AG09309 (cell line): ENCODE measurements at regions not wholly inside any gene's neighbourhood (a gene's known extent, or its start where the extent isn't known, plus 50 kb on each side); places are given as distances from the start of the nearest gene placed in this dataset.
"Not testable (repeated sequence)": the region's sequence is repeated elsewhere in the genome, so short reads cannot be mapped to it uniquely, and the experiment has no call there.

ENCODE experiments used
- DNase-seq: peaks from one replicate; pipeline ENCODE4 v3.0.0-alpha.2; 2010; ENCODE audit warnings: low read depth
- H3K4me3 ChIP-seq: 2 replicates; pipeline ENCODE4 v1.5.1; 2011; ENCODE audit warnings: mild to moderate bottlenecking, low read depth, low read length, moderate library complexity; ENCODE audit not compliant: control insufficient read depth
- CTCF ChIP-seq: IDR thresholded peaks from 2 replicates; pipeline ENCODE4 v1.5.1; 2011; ENCODE audit warnings: mild to moderate bottlenecking, low read depth, low read length, inconsistent platforms; ENCODE audit not compliant: insufficient read depth, control insufficient read depth; ENCODE audit errors: missing control alignments

DNA sequence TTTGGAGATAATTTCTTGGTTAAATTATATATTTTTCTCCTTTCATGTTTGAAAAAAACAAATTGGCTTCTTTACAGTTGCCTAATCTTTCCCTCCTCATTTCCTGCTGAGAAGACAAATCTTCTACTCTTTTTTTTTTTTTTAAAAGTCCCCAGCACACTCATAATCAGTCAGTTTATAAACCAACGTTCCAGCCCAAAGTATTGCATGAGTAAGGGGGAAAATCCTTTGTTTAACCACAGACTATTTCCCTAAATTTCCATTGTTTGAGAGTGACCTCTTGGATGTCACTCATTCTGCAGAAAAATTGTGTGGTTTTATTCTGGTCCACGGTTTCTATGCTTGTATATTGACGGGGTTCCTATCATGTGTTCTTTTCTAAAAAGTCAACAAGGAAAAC is 55.1 kb upstream of the TLR4 start:
- TF ChIP-seq CTCF: no peak
- DNase-seq: no peak
- H3K4me3 ChIP-seq: no peak overlapping the region

DNA sequence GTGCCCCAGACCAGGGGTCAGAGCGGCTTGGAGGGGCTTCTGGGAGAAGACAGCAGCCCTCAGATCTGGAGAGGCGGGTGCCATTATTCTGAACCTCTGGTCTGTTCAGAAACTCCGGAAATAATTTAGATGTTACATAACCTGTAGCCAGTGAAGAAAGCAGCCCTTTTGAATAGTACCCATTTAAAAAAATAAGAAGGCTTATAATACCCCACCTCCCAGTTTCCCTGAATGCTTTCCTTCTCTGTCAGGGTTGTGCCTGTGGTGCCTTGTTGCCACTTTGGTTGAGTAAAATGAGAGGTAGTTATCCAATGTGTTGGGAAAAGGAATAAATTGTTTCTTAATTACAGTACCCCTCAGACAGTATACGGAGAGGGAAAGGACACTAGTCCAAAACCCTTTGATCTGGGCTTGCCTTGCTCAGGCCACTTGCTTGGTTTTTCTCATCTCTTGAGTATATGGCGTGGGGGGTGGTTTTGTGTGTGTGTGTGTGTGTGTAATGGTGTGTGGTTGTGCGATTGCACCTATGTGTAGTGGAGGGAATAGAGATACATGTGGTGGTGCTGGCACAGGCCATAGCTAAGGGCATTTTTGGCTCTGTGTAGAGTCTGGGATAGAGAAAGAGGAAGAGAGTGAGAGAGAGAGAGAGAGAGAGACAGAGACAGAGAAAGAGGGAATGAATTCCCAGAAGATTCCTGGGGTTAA is 59.1 kb upstream of the TLR4 start:
- DNase-seq: no peak
- H3K4me3 ChIP-seq: no peak overlapping the region
- TF ChIP-seq CTCF: no peak

DNA sequence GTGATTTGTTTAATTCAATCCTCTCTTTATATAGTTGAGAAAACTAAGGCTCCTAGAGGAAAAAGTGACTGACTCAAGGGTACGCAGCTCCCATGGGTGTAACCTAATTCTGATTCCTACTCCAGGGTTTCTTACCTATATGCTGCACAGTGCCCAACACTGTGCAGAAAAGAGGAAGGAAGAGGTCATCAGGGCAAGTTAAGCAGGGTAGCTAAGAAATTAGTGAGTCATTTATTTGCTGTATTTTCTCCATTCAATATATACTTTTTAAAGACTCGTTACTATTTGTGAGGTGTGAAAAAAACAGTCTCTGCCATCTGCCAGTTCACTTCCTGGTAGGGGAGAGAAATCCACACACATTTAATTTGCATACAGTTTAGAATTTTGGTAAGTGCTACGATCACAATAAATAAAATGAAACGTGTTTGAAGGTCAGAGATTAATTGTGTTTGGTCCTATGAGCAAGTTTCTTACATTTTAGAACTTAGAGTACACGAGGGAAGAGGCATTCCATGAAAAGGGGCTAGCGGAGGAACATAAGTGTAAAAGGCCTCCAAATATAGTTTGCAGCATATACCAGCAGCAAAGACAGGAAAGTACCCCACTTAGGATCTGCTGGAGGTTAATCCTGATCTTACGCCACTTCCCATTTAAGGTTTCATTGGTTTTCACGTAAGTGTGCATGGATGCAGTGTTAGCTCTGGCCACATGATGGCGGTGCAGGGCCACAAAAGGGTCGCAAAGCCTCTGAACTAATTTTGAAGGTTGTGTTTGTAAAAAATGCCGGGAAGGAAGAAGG is 59.9 kb upstream of the TLR4 start:
- no peak overlapping the region for H3K4me3 ChIP-seq
- peak; percentile 11 for DNase-seq

DNA sequence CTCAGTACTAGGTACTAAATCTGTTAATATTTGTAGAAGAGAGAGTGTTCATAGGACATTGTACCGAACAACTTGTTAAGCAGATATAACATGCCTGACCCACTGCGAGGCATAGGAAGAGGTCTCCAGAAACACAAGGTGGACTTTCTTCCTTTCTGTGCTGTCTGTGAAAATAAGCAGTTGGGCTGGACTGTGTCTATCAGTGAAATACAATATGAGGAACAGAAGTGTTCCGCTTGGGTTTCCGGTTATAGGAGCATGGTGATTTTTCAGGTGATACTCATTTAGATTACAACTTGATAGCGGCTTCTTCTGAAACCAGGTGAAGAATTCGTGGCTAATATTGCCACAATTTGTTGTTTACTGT is 60.9 kb upstream of the TLR4 start:
- no peak overlapping the region for H3K4me3 ChIP-seq
- TF ChIP-seq CTCF: no peak
- DNase-seq: no peak

More for the DNA sequence above, 59.9 kb upstream of the TLR4 start:
- TF ChIP-seq CTCF: peak; percentile 93

DNA sequence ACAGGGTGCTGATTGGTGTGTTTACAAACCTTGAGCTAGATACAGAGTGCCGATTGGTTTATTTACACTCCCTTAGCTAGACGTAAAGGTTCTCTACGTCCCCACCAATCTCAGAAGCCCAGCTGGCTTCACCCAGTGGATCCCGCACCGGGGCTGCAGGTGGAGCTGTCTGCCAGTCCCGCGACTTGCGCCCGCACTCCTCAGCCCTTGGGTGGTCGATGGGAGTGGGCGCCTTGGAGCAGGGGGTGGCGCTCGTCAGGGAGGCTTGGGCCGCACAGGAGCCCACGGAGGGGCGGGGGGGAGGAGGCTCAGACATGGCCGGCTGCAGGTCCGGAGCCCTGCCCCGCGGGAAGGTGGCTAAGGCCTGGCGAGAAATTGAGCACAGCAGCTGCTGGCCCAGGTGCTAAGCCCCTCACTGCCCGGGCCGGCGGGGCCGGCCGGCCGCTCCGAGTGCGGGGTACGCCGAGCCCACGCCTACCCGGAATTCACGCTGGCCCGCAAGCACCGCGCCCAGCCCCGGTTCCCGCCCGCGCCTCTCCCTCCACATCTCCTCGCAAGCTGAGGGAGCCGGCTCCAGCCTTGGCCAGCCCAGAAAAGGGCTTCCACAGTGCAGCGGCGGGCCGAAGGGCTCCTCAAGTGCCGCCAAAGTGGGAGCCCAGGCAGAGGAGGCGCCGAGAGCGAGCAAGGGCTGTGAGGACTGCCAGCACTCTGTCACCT is 61.5 kb upstream of the TLR4 start:
- DNase-seq, H3K4me3 ChIP-seq: not testable (repeated sequence)

GRCh38 chr9:117636681-117637080 is 67.5 kb upstream of the TLR4 start:
- no peak for DNase-seq
- no peak for TF ChIP-seq CTCF
- no peak overlapping the region for H3K4me3 ChIP-seq

DNA sequence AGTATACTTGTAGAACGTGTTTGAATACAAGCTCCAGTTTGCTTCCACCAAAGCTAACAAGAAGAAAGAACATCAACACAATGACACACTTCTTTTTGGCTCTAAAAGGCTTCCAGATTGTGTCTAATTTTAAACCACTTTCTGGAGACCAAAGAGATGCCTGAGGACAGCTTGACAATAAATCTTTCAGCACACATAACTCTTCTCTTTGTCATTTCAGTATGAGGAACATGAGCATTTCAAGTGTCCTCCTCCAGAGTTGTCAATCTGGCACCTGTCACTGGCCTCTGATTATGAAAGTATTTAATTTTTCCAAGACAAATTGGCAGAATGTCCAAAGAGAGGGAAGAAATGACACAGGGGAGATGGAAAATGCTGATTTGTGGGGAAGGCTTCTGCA is 79.0 kb upstream of the TLR4 start:
- TF ChIP-seq CTCF: no peak
- DNase-seq: no peak
- H3K4me3 ChIP-seq: no peak overlapping the region
